ENCODE measurements at regions not wholly inside any gene's neighbourhood (a gene's known extent, or its start where the extent isn't known, plus 50 kb on each side); places are given as distances from the start of the nearest gene placed in this dataset.

- TF ChIP-seq EZH2 (IDR thresholded peaks at IDR 0.05), result no peak
- no peak for TF ChIP-seq POLR2AphosphoS5 (IDR thresholded peaks at IDR 0.05; ENCODE audit: borderline replicate concordance, low read depth, low read length)
Measured at GRCh38 chr7:52925332-52925731, 110.1 kb upstream of the POM121L12 start.
